ENCODE measurements at regions not wholly inside any gene's neighbourhood (a gene's known extent, or its start where the extent isn't known, plus 50 kb on each side); places are given as distances from the start of the nearest gene placed in this dataset.
"Not testable (repeated sequence)": the region's sequence is repeated elsewhere in the genome, so short reads cannot be mapped to it uniquely, and the experiment has no call there.

DNA sequence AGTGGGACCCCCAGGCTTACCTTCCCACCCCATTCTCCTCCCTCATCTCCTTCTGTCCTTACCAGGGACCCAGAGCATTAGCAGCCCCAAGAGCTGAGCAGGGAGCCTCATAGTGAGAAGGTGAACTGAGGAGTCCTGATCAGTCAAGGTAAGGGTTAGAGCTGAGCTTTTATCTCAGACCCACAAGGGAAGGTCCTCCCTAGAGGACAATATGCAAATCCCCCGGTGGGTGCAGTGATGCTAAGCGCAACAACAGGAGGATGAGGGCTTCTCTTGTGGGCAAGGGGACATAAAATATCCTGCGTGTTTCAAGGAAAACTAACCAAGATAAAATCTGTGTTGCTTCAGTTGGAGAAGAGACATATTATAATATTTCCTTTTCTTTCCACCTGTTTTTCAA is 505.2 kb downstream of the RPIA start:
- TF ChIP-seq YY1 (IDR thresholded peaks at IDR 0.05; ENCODE audit: insufficient read depth, insufficient read length); SUZ12 (IDR thresholded peaks at IDR 0.05; ENCODE audit: extremely low read depth, insufficient read depth, insufficient read length); ZNF274 (IDR thresholded peaks at IDR 0.05; ENCODE audit: low read depth, low read length): not testable (repeated sequence)

All from NT2/D1 (cell line).